NCI-H2227 (cell line): ENCODE measurements at regions not wholly inside any gene's neighbourhood (a gene's known extent, or its start where the extent isn't known, plus 50 kb on each side); places are given as distances from the start of the nearest gene placed in this dataset.
A peak's percentile ranks its signal among the peaks of the same experiment; 100 is the strongest.

ENCODE experiments used
- DNase-seq: peaks from one replicate; lab custom pipeline; 2025; ENCODE audit not compliant: unreplicated experiment; lab: John Stamatoyannopoulos, UW

DNA sequence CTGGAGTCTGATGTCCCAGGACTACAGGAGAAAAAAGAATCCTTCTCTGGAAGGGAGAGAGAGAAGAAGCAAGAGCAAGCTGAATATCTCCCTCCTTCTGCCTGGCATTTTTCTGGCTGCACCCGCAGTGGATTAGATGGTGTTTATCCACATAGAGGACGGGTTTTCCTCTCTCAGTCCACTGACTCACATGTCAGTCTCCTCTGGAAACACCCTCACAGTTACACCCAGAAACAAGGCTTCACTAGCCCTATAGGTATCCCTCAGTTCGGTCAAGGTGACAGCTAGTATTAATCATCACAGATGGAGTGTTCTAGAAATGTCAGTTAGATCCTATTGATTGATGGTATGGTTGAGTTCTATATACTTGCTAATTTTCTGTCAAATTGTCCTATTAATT is 87.9 kb downstream of the RHOU start:
- no peak for DNase-seq

DNA sequence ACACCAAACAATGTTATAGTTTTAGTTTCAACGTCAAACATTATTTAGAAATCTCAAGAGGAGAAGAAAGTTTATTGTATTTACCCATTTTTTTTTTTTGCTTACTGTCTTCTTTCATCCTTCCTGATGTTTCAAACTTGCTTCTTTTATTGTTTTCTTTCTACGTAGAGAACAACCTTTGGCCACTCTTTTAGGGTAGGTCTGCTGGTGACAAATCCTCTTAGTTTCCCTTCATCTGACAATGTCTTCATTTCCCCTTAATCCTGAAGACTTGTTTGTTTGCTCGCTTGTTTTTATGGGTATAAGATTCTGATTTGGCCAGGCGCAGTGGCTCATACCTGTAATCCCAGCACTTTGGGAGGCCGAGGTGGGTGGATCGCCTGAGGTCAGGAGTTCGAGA is 89.1 kb downstream of the RHOU start:
- no peak for DNase-seq

DNA sequence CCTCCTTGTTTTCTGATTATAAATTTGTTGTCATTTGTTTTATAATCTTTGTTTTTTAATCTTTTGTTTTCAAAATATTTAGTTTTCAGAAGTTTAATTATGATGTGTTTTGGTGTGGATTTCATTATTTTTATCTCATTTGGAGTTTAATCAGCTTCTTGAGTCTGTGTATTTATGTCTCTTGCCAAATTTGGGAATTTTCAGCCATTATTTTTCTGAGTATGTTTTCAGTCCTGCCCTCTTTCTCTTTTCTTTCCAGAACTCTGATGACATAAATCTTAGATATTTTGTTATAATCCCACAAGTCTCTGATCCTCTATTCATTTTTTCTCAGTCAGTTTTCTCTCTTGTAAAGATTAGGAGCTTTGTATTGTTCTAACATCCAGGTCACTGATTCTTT is 89.8 kb downstream of the RHOU start:
- no peak for DNase-seq

DNA sequence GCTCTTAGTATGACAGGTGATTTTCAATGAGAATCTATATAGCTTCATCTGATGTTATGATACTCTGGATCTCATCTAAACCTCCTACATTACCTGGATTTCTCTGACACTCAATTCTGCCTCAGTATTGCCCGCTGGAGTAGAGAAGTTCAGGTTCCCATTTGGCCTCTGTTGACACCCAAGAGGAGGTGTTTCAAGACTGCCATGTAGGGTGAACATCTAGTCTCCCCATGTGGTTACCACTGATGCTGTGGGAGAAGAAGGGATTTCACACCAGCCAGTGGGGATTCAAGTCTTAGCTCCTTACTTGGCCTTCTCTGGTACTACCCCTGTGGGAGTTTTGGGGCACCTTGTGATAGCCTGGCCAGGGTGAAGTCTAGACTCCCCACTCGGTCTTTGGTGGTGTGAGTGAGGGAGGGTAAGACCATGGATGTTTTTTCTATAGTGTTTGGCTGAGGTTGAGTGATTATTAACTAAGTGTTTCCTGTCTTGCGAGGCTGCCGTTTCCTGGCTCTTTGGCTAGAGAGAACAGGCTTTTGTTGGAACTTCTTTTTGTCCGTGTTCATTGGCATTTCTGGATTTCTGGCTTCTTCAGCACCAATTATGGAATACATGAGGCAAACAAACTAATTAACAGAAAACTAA is 90.7 kb downstream of the RHOU start:
- DNase-seq = no peak

DNA sequence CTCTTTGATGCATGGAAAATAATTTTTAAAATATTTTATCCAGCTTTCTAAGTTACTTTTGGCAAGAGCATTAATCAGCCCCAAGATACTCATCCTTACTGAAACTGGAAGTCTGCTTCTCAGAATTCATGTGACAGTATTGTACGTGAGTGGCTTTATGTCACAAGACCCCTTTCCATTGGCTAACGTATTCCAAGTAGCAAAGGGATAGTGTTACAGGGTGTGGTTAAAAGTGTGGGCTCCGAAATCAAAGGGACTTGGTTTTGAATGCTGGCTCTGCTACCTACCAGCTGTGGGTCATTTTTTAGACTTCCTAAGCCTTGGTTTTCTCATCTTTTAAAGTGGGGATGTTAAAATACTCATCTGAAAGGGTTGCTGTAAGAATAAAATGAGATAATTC is 91.7 kb downstream of the RHOU start:
- DNase-seq = no peak

DNA sequence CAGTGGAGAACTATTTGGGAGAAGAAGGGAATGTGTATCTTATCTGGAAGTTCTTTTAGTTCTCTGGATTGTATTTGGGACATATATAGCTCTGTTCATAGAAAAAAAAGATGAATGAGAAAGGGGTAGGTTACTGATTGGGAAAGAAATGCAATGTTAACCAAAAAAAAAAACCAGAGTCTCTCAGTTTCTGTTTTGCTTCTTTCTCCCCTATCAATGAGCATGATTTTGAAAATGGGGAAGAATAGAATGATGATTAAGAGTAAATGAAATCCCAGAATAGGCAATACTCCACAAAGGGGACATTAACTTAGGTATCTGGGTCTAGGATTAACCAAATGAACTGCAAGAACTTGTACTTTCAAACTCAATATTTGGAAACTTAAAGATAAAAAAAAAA is 92.9 kb downstream of the RHOU start:
- no peak for DNase-seq

DNA sequence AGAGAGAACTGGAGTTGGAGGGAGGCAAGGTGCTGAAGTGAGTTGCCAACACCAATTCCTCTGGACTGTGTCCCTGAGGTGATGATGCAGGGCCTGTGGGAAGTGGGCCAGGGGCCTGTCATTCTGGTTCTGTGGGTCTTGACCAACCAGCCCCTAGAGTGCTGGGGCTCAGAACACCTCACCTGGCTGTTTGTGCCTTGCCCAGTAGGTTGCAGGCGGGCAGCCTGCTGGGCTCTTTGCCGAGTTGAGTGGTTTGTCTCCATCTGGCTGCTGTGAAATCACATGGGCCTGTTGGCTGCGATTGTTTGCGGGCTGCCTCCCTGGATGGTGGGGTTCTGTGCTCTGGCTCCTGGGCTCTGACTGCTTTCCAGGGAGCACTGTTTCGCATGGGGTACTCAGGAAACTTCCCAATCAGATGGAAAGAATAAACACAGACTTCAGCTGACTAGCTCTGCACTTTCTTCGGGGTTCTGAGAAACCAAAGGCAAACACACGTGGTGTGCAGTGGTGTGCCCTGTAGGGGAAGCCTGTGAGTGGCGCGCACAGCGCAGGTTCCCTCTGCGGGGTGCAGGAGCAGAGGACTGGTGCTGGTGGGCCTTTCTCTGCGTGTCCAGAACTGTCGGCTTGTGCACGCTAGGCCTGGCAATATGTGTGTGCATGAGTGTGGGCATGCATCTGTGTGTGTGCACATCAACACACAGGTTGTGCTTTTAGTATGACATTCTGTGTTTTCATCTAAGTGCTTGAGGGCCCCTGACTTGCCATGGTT is 95.1 kb downstream of the RHOU start:
- DNase-seq = no peak

DNA sequence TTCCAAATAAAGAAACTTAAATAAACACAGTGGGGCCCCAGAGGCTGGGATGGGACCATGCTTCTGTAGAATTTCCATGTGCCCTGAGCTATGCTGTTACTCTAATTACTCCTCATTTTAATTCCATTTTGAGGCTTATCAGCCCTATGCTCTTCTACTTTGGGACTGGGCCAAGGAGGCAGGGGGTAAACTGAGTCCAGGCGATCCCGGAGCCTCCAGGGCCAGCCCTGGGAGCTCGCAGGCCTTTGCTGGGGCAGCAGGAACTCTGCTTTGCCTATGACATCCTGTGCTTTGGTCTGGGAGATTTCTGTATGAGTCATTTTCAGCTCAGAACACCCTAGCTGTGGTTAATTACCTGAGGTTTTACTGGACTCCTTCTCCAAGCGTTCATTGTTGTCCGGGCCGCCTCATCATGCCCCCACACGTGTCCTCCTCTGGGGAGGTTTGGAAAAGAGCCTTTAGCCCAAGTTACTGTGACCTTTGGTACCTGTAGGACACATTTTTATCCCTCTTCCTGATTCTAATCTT is 95.7 kb downstream of the RHOU start:
- no peak for DNase-seq

DNA sequence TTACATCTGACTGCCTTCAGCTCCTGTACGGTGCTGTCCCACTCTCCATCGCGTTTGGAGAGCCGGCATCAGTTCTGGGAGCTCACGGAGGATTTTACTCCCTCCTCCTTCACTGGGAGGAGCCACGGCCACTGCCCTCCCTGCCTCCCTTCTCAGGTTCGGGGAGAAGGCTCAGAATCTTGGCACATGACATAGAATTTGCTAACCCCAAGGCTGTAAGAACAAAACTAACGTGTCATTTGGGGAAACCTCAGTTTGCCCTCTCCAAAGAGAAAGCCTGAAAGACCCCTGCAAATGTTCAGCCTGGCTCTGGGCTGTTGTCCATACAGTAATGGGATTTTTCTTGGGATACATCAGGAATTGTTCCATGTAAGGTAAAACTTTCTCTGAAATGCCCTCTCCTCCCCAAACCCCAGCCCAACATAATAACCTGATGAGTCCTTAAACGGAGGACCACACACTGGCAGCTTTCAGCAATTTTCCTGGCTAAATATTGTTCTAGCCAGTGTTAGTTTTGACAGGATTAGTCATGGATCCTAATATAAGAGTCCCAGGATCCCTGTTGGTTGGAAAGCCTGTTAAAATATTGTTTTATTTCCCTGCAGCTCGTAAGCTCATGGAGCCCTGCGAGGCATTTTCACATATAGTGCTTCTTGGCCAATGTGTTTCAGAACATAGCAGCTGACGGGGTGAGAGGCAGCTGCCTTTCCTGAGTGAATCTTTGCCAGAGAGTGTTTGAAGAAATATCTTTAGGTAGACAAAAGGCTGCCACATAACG is 98.8 kb downstream of the RHOU start:
- DNase-seq = peak; percentile 13

DNA sequence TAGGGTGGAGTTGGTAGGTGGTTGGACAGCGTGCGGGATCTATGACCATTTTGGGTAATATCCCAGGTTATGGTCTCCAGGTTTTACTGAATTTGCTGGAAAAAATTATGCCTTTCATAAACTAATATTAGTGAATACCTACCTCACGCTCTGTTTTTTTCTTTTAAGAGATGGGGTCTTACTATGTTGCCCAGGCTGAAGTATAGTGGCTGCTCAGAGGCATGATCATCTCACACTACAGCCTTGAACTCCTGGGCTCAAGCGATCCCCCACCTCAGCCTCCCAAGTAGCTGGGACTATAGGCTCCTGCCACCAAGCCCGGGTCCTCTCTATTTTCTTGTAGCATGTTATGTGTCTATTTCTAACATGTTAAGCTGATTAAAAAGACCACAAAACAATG is 100.2 kb downstream of the RHOU start:
- DNase-seq = no peak

DNA sequence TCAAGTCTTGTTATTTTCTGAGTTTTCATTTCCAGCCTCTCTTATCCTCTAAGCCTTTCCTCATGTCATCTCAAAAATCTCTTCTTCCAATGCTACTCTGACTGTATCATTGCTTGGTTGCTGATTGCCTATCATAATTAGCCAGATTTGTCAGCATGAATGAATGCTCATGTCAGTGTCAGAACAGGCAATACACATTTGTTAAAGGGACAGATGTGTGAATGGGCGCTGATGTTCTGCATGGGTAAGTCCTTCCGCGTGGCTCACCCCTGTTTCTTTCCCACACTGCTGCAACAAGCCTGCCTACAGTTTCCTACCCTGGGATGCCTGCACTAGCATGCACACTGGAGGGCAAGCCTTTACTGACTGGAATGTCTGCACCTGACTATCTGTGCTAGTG is 100.6 kb downstream of the RHOU start:
- DNase-seq = no peak

DNA sequence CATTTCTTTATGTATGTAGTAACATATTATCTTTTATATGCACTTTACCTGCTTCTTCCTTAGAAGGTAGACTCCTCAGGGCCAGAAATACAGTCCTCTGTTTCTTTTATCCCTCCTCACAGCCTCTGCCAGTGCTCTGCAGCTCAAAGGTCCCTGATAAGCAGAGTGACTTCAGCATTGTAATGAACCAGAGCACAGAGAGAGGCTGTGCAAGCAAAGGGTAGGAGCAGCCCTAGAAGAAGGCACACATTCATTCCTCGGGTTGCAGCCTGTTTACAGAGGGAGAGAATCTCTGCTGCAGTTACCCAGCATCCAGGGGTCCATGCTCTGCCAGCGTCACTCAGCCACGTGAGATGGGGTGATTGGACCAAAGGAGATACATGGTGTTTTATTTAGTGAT is 101.1 kb downstream of the RHOU start:
- no peak for DNase-seq

DNA sequence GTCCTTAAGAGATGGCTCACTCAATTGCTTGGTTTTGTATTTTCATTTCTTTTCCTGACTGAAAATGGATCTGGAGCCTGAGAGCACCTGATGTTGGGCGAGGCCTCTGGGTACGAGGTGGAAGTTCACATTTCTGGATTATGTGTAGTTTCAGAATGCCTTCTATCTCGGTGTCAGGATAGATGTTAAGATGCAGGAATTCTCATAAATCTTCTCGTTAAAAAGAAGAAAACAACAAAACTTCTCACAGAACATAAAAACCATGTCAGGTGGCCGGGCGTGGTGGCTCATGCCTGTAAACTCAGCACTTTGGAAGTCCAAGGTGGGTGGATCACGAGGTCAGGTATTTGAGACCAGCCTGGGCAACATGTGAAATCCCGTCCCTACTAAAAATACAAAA is 101.8 kb downstream of the RHOU start:
- DNase-seq = no peak

DNA sequence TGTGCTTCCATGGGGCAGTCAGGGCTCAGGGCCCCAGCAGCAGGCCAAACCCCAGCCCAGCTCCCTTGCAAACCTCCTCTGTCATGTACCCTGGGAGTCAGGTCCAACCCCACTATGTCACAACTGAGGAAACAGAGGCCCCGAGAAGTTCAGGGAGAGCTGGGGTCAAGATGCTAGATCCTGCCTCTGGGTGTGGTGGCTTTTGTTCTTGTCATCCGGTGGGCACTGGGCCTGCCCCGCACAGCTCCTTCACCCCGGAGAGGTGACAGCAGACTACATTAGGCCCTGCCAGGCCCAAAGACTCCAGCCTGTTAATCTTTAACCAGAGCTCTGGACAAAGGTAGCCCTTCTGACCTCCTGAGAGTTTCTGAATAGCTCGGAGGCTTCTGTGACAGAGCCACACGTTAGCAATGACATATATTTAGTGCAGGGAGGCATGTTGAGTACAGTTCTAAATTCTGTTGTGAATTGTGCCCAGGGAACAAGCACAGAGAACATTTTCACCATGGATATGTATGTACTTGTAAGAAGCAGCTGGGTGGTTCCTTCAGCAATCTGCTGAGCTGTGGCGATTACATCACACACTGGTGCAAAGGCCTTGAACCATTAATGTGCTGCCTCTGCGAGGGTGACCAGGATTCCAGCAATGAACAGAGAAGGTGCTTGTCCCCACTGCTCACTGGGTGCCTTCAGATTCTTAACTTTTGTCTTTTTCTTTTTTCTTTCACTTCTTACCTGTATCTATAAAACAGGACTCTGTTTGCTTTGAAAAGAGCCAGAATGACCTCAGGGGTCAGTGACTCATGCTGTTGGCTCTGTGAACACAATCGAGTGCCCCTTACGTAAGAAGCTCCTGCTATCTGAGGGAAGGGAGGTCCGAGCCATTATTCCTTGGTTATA is 102.8 kb downstream of the RHOU start:
- no peak for DNase-seq

DNA sequence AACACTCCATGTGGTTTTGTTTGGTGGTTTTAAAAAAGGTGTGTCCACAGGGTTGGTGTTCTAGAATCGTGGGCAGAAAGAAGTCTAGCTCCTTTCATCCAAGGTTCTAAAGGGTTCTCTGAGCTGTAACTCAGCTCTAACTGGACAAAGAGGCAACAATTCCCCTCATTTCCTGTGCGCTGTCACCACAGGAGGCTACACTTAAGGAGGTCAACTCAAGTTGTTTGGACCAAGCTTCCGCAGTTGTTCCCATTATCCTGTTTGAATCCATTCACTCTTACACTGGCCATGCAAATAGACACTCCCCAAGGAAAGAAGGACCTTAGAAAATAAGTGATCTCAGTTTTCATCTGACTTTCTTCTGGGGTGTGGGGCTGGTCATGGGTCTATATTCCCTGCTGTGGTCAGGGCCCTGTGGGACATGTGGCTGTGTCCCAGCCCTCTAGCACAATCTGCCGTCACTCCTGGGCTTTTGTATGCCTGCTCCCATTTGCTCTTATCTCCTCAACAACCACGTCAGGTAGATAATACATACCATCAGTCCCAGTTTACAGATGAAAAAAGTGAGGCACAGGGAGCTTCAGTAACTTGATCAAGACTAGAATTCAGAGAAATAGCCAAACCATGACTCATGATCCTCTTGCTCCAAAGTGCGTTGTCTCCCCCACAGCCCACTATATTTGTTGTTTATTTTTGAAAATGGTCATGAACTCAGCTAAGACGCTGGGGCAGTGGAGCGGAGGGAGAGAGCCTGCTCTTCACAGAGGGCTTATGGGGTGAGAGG is 103.6 kb downstream of the RHOU start:
- no peak for DNase-seq

DNA sequence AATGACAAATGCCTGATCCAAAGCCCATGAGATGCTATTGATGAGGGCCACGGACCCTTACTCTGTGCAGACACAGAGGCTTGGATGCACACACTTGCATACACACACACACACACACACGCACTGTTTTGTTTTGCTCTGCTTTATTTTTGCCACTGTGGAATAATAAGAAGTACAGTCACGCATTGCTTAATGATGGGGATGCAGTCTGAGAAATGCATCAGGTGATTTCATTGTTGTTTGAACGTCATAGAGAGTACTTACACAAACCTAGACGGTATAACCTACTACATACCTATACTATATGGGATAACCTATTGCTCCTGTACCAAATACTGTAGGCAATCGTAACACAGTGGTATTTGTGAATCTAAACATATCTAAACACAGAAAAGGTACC is 104.4 kb downstream of the RHOU start:
- no peak for DNase-seq

DNA sequence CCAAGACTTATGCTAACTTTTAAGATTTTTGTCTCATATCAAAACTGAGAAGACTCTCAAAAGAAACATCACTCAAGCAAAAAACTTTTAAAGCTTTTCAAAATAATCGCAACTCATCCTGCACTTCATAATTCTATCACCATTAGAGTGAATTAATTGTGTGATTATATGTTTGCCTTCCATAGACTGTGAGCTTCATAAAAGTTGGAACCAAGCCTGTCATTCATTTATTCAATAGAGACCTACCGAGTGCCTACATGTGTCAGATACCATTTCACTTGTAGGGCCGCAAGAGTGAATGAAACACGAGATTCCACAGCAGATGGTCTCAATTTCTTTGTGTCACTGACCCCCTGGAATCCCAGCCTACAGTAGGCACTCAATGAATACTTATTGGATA is 106.4 kb downstream of the RHOU start:
- no peak for DNase-seq

DNA sequence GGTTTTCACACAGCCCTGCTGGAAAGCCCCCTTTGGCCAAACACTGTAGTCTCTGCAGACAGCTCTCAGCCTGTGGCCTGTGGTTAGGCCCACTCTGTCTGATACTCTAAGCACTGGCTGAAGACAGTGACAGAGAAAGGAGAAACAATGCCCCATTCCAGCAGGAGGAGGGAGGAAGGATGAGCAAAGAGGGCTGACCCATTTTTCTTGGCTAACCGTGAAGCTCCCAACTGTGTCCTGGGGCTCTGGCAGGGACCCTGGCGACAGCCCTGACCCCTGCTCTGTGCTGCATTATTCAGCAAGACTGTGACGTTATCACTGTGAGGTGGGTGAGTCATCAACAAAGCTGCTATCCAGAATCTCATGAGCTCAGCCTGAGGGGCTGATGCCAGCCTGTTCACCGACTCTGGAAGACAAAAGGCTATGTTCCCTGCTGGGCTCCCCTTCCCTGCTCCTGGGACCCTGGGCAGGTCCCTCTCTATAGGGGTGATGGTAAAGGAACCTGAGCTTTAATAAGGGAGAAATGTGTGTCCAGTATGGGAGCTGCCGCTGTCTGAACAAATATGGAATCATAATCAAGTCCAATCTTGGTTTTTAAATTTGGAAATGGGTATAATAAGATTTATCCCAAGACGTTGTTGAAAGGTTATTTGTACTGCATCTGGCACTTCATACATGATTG is 107.0 kb downstream of the RHOU start:
- no peak for DNase-seq

DNA sequence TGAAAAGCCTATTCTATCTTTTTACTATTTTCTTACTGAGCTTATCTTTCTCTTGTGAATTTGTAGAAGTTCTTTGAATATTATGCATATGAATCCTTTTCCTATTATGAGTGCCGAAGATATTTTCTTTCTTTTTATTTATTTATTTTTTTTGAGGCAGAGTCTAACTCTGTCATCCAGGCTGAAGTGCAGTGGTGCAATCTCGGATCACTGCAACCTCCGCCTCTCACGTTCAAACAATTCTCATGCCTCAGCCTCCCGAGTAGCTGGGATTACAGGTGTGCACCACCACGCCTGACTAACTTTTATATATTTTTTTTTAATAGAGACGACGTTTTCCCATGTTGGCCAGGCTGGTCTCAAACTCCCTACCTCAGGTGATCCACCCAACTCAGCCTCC is 109.8 kb downstream of the RHOU start:
- DNase-seq = no peak

DNA sequence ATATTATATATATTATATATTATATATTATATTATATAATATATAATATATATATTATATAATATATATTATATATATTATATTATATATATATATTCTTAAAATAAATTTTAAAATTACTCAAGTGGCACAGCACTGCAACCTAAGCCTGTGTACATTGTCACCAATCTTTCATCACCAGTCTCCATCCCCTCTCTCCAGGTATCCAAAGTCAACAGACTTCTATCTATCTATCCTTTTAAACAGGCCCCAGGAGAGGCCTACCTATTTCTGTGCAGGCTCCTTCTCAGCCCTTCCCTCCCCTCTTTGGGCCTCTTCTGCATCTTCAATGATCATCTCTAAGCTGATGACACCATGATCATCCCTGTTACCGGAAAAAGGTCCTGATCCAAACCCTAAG is 111.7 kb downstream of the RHOU start:
- no peak for DNase-seq
